HEK293 (cell line): ENCODE measurements at regions not wholly inside any gene's neighbourhood (a gene's known extent, or its start where the extent isn't known, plus 50 kb on each side); places are given as distances from the start of the nearest gene placed in this dataset.

Experiments
- CTCF ChIA-PET: fragments of 350-600 bp; formaldehyde crosslinking; extraction: SDS; loops from one replicate; lab custom pipeline; 2021; ENCODE audit warnings: antibody characterized with exemption; lab: Yijun Ruan, JAX
- POLR2A ChIA-PET: fragments of 300-600 bp; formaldehyde crosslinking; extraction: SDS; loops from one replicate; lab custom pipeline; 2020; ENCODE audit warnings: antibody characterized with exemption, inconsistent platforms; lab: Yijun Ruan, JAX
- H3K27ac ChIP-seq: fragments of 200-500 bp; sonication (Bioruptor generic); 2 replicates; pipeline ENCODE4 v1.5.1; 2014; ENCODE audit warnings: low read depth, low read length, control low read depth, inconsistent platforms; ENCODE audit errors: extremely low read depth
- H3K36me3 ChIP-seq, 2 experiments: fragments of 200-500 bp in 1 of 2; sonication (Bioruptor generic) in 1 of 2; 1 replicate in 1 of 2; 2 replicates in 1 of 2; pipeline ENCODE4 v1.5.1; 2014 to 2017; ENCODE audit warnings: inconsistent platforms in 2 of 2, low read length in 2 of 2; ENCODE audit not compliant: control insufficient read depth in 2 of 2, insufficient read depth in 1 of 2
- H3K4me1 ChIP-seq: fragments of 200-500 bp; sonication (Bioruptor generic); 2 replicates; pipeline ENCODE4 v1.5.1; 2014; ENCODE audit warnings: mild to moderate bottlenecking, low read length, inconsistent platforms; ENCODE audit not compliant: control insufficient read depth, insufficient read depth
- H3K4me3 ChIP-seq: 2 replicates; pipeline ENCODE4 v1.5.1; 2011; ENCODE audit warnings: low read depth, mild to moderate bottlenecking, control low read depth, low read length, moderate library complexity
- H3K9me3 ChIP-seq: fragments of 200-500 bp; sonication (Bioruptor generic); 2 replicates; pipeline ENCODE4 v1.5.1; 2014; ENCODE audit warnings: low read depth, low read length, inconsistent platforms; ENCODE audit not compliant: control insufficient read depth, insufficient read depth
- TCF7L2 ChIP-seq: IDR thresholded peaks from 2 replicates; pipeline ENCODE4 v1.6.1; 2011; ENCODE audit warnings: low read depth, mild to moderate bottlenecking, inconsistent platforms, low read length, moderate library complexity, borderline replicate concordance
- YY2 ChIP-seq: fragments of 450-650 bp; formaldehyde crosslinking; IDR thresholded peaks from 2 replicates; pipeline ENCODE4 v1.5.1; 2016; ENCODE audit warnings: missing biosample characterization, missing genetic modification characterization
- ZNF146 ChIP-seq: fragments of 450-650 bp; formaldehyde crosslinking; IDR thresholded peaks from 2 replicates; pipeline ENCODE4 v1.5.1; 2016; ENCODE audit warnings: missing biosample characterization, missing genetic modification characterization
- ZNF23 ChIP-seq: fragments of 450-650 bp; formaldehyde crosslinking; IDR thresholded peaks from 2 replicates; pipeline ENCODE4 v1.5.1; 2016; ENCODE audit warnings: missing biosample characterization, missing genetic modification characterization, borderline replicate concordance
- ZNF24 ChIP-seq: fragments of 450-650 bp; formaldehyde crosslinking; IDR thresholded peaks from 2 replicates; pipeline ENCODE4 v1.5.1; 2016; ENCODE audit warnings: missing biosample characterization, missing genetic modification characterization
- ZNF266 ChIP-seq: fragments of 450-650 bp; formaldehyde crosslinking; IDR thresholded peaks from 2 replicates; pipeline ENCODE4 v1.5.1; 2016; ENCODE audit warnings: missing biosample characterization, missing genetic modification characterization, low read depth
- ZNF571 ChIP-seq: fragments of 450-650 bp; formaldehyde crosslinking; IDR thresholded peaks from 2 replicates; pipeline ENCODE4 v1.5.0; 2017; ENCODE audit warnings: missing biosample characterization, missing genetic modification characterization
- ZNF585B ChIP-seq: fragments of 450-650 bp; formaldehyde crosslinking; IDR thresholded peaks from 2 replicates; pipeline ENCODE4 v1.5.1; 2016; ENCODE audit warnings: missing biosample characterization, missing genetic modification characterization
- ZNF768 ChIP-seq: fragments of 450-650 bp; formaldehyde crosslinking; IDR thresholded peaks from 2 replicates; pipeline ENCODE4 v1.5.1; 2018; ENCODE audit warnings: missing biosample characterization, mild to moderate bottlenecking, missing genetic modification characterization
- ZNF843 ChIP-seq: fragments of 450-650 bp; formaldehyde crosslinking; IDR thresholded peaks from 2 replicates; pipeline ENCODE4 v1.5.1; 2016; ENCODE audit warnings: missing biosample characterization, missing genetic modification characterization
- TF ChIP-seq, protein P1 (sequence below): fragments of 450-650 bp; formaldehyde crosslinking; IDR thresholded peaks from 2 replicates; pipeline ENCODE4 v1.5.1; 2016; ENCODE audit warnings: missing biosample characterization, missing genetic modification characterization
- TF ChIP-seq, protein P2 (sequence below): fragments of 450-650 bp; formaldehyde crosslinking; IDR thresholded peaks from 2 replicates; pipeline ENCODE4 v1.5.1; 2016; ENCODE audit warnings: missing biosample characterization, missing genetic modification characterization
- TF ChIP-seq, protein P3 (sequence below): fragments of 450-650 bp; formaldehyde crosslinking; IDR thresholded peaks from 2 replicates; pipeline ENCODE4 v1.5.1; 2016; ENCODE audit warnings: missing biosample characterization, missing genetic modification characterization
- TF ChIP-seq, protein P4 (sequence below): fragments of 450-650 bp; formaldehyde crosslinking; IDR thresholded peaks from 2 replicates; pipeline ENCODE4 v1.5.1; 2016; ENCODE audit warnings: missing biosample characterization, missing genetic modification characterization
- TF ChIP-seq, protein P5 (sequence below): fragments of 450-650 bp; formaldehyde crosslinking; IDR thresholded peaks from 2 replicates; pipeline ENCODE4 v1.5.1; 2016; ENCODE audit warnings: missing biosample characterization, missing genetic modification characterization, low read depth
- TF ChIP-seq, protein P6 (sequence below): fragments of 450-650 bp; formaldehyde crosslinking; IDR thresholded peaks from 2 replicates; pipeline ENCODE4 v1.5.1; 2017; ENCODE audit warnings: missing biosample characterization, missing genetic modification characterization

DNA sequence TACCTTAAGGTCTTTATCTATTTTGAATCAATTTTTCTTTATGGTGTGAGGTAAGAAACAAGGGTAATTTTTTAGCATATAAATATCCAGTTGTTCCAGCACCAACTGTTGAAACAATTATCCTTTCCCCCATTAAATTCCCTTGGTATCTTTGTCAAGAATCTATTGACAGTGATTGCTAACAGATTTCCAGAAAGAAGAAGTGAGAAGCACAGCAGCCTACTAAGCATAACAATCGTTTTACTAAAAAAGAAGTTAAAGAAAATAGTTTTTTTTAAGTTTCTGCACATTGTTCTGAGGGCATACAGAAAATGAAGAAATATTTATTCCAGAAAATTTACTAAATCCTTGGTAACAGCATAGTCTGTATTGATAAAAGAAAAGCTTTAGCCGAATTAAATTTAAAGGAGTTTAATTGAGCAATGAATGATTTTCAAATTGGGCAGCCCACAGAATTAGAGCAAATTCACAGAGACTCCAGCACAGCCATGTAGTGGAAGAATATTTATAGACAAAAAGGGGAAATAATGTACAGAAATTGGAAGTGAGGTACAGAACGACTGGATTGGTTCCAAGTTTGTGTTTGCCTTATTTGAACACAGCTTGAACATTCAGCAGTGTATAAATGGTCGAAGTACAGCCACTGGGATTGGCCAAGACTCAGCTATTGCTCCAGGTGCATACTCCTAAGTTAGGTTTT lies 97.9 kb upstream of the UST start:
- Histone ChIP-seq H3K4me3 (no peak overlapping the region), H3K36me3 (no peaks in the 10 kb centered on the region), H3K27ac (no peak overlapping the region), H3K9me3 (no peaks in the 10 kb centered on the region; the same call in 1 of the 2 replicates)
- ChIA-PET POLR2A (no interaction called here), CTCF (no interaction called here)
- TF ChIP-seq ZNF585B (tag by site-specific recombination) = peak; percentile 20; the same call in 1 of the 2 replicates
- TF ChIP-seq, protein P1, sequence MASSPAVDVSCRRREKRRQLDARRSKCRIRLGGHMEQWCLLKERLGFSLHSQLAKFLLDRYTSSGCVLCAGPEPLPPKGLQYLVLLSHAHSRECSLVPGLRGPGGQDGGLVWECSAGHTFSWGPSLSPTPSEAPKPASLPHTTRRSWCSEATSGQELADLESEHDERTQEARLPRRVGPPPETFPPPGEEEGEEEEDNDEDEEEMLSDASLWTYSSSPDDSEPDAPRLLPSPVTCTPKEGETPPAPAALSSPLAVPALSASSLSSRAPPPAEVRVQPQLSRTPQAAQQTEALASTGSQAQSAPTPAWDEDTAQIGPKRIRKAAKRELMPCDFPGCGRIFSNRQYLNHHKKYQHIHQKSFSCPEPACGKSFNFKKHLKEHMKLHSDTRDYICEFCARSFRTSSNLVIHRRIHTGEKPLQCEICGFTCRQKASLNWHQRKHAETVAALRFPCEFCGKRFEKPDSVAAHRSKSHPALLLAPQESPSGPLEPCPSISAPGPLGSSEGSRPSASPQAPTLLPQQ (tag by site-specific recombination) = no peak
- TF ChIP-seq, all 188 proteins: peak for 1
- no peaks in the 10 kb centered on the region for H3K4me1 ChIP-seq

DNA sequence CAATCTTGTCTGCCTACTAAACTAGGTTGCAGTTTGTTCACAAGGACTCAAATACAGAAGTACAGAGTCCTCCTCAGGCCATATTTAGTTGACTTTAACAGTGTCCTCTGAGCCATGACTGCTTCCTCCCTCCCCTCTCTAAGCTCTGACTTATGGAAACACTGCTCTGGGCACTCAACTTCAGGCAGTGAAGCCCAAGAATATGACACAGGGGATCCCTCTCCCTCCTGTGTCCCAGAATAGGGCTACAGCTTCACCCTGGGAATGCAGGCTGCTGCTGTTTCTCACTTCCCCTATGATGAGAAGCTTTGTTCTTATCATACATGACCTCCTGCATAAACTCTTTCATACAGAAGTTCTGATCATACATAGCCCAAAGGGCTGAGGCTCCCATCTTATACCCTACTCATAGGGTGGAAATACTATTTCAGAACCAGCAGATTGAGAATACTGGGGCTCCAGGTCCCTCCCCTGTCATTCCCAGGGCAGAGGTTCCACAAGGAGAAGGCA lies 97.3 kb upstream of the UST start:
- Histone ChIP-seq H3K27ac (no peak overlapping the region), H3K9me3 (no peaks in the 10 kb centered on the region; the same call in 1 of the 2 replicates), H3K4me1 (no peaks in the 10 kb centered on the region), H3K36me3 (no peaks in the 10 kb centered on the region), H3K4me3 (no peak overlapping the region)
- no peak for TF ChIP-seq ZNF571 (tag by site-specific recombination)
- TF ChIP-seq ZNF146 (tag by site-specific recombination) = no peak
- no peak for TF ChIP-seq YY2
- no peak for TF ChIP-seq ZNF843
- TF ChIP-seq, protein P2, sequence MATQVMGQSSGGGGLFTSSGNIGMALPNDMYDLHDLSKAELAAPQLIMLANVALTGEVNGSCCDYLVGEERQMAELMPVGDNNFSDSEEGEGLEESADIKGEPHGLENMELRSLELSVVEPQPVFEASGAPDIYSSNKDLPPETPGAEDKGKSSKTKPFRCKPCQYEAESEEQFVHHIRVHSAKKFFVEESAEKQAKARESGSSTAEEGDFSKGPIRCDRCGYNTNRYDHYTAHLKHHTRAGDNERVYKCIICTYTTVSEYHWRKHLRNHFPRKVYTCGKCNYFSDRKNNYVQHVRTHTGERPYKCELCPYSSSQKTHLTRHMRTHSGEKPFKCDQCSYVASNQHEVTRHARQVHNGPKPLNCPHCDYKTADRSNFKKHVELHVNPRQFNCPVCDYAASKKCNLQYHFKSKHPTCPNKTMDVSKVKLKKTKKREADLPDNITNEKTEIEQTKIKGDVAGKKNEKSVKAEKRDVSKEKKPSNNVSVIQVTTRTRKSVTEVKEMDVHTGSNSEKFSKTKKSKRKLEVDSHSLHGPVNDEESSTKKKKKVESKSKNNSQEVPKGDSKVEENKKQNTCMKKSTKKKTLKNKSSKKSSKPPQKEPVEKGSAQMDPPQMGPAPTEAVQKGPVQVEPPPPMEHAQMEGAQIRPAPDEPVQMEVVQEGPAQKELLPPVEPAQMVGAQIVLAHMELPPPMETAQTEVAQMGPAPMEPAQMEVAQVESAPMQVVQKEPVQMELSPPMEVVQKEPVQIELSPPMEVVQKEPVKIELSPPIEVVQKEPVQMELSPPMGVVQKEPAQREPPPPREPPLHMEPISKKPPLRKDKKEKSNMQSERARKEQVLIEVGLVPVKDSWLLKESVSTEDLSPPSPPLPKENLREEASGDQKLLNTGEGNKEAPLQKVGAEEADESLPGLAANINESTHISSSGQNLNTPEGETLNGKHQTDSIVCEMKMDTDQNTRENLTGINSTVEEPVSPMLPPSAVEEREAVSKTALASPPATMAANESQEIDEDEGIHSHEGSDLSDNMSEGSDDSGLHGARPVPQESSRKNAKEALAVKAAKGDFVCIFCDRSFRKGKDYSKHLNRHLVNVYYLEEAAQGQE (tag by site-specific recombination) = no peak
- no peak for TF ChIP-seq ZNF23
- TF ChIP-seq, protein P3, sequence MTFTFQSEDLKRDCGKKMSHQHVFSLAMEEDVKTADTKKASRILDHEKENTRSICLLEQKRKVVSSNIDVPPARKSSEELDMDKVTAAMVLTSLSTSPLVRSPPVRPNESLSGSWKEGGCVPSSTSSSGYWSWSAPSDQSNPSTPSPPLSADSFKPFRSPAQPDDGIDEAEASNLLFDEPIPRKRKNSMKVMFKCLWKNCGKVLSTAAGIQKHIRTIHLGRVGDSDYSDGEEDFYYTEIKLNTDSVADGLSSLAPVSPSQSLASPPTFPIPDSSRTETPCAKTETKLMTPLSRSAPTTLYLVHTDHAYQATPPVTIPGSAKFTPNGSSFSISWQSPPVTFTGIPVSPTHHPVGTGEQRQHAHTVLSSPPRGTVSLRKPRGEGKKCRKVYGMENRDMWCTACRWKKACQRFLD (tag by site-specific recombination) = no peak
- no peak for TF ChIP-seq ZNF24 (tag by site-specific recombination)
- TF ChIP-seq, protein P4, sequence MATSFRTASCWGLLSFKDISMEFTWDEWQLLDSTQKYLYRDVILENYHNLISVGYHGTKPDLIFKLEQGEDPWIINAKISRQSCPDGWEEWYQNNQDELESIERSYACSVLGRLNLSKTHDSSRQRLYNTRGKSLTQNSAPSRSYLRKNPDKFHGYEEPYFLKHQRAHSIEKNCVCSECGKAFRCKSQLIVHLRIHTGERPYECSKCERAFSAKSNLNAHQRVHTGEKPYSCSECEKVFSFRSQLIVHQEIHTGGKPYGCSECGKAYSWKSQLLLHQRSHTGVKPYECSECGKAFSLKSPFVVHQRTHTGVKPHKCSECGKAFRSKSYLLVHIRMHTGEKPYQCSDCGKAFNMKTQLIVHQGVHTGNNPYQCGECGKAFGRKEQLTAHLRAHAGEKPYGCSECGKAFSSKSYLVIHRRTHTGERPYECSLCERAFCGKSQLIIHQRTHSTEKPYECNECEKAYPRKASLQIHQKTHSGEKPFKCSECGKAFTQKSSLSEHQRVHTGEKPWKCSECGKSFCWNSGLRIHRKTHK (tag by site-specific recombination) = no peak
- POLR2A ChIA-PET = interaction anchor here (0.6 kb wide), 1 partner anchor 92 kb away, joined by 4 read pairs; no protein-coding TSS in a partner anchor
- CTCF ChIA-PET = no interaction called here

DNA sequence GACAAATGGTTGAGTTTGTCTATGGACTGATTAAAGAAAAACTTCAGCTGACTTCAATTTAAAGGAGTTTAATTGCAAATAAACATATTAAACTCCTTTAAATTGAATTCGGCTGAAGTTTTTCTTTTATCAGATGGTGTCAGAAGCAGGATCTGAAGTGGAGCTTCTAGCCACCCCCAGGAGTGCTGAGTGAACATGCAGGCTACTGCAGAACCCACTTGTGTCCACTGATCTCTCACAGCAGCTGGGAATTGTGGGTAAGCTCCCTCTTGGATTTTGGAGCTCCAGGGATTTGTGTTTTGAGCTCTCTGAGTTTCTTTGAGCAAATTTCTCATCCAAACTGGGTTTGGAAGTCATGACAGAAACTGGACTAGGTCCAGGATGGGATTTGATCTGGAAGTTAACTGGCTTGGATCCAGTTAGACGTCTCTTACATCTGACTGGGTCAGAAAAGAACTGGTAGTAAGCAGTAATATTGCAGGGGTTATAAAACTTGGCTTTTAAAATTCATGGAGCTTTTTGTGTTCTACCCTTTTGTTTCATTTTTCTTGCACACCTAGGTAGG lies 95.8 kb upstream of the UST start:
- CTCF ChIA-PET = interaction anchor here (0.6 to 1.2 kb wide), 3 partner anchors 21 to 73 kb away, joined by 3 read pairs; no protein-coding TSS in a partner anchor
- Histone ChIP-seq H3K27ac (no peak overlapping the region), H3K4me1 (no peaks in the 10 kb centered on the region), H3K36me3 (no peaks in the 10 kb centered on the region), H3K9me3 (no peaks in the 10 kb centered on the region; the same call in 1 of the 2 replicates), H3K4me3 (no peak overlapping the region)
- POLR2A ChIA-PET = no interaction called here
- TF ChIP-seq ZNF768 (tag by site-specific recombination) (no peak), TCF7L2 (no peak), ZNF266 (tag by site-specific recombination) (no peak)
- TF ChIP-seq, protein P5, sequence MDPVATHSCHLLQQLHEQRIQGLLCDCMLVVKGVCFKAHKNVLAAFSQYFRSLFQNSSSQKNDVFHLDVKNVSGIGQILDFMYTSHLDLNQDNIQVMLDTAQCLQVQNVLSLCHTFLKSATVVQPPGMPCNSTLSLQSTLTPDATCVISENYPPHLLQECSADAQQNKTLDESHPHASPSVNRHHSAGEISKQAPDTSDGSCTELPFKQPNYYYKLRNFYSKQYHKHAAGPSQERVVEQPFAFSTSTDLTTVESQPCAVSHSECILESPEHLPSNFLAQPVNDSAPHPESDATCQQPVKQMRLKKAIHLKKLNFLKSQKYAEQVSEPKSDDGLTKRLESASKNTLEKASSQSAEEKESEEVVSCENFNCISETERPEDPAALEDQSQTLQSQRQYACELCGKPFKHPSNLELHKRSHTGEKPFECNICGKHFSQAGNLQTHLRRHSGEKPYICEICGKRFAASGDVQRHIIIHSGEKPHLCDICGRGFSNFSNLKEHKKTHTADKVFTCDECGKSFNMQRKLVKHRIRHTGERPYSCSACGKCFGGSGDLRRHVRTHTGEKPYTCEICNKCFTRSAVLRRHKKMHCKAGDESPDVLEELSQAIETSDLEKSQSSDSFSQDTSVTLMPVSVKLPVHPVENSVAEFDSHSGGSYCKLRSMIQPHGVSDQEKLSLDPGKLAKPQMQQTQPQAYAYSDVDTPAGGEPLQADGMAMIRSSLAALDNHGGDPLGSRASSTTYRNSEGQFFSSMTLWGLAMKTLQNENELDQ = no peak
- TF ChIP-seq, protein P6, sequence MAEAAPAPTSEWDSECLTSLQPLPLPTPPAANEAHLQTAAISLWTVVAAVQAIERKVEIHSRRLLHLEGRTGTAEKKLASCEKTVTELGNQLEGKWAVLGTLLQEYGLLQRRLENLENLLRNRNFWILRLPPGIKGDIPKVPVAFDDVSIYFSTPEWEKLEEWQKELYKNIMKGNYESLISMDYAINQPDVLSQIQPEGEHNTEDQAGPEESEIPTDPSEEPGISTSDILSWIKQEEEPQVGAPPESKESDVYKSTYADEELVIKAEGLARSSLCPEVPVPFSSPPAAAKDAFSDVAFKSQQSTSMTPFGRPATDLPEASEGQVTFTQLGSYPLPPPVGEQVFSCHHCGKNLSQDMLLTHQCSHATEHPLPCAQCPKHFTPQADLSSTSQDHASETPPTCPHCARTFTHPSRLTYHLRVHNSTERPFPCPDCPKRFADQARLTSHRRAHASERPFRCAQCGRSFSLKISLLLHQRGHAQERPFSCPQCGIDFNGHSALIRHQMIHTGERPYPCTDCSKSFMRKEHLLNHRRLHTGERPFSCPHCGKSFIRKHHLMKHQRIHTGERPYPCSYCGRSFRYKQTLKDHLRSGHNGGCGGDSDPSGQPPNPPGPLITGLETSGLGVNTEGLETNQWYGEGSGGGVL (tag by site-specific recombination) = no peak
